HG03575 (cell line): ENCODE measurements at regions not wholly inside any gene's neighbourhood (a gene's known extent, or its start where the extent isn't known, plus 50 kb on each side); places are given as distances from the start of the nearest gene placed in this dataset.

ENCODE experiments used
- ATAC-seq: cut with Tn5 transposase; IDR thresholded peaks from one replicate; pipeline ENCODE4 v1.9.1; 2021; ENCODE audit not compliant: unreplicated experiment, insufficient number of reproducible peaks, low FRiP score; ENCODE audit errors: extremely low read depth

DNA sequence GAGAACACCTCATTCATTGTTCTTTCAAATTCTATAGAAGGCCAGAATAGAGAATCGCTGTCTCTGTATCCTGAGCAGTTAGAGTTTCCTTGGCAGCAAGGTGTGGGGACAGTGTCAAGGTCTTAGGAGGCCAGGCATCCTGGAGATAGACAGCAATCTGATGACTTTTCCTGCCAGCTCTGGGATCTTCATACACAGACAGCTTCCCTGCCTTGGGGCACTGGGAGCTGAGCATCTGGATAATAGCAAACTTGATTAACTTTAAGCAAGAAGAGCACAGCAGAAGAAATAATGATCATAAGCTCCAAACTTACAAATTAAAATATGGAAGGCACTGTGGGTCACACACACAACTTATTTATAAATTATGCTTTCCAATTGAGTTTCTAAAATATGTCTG, 86.1 kb upstream of the STK32A start:
- ATAC-seq: no peak

DNA sequence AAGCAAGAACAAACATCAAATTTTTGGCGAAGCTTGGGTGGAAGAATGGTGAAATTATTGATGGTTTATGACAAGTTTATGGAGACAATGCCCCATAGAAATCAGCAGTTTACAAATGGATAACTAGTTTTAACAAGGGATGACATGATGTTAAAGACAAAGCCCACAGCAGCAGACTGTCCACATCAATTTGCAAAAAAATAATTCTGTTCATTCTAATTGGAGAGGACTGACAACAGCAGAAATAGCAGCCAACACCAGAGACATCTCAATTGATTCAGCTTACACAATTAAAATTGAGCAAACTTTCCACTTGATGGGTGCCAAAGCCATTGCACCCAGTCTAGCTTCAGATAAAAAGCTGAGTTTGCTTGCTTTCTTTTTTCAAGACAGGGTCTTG, 82.7 kb upstream of the STK32A start:
- no peak for ATAC-seq

DNA sequence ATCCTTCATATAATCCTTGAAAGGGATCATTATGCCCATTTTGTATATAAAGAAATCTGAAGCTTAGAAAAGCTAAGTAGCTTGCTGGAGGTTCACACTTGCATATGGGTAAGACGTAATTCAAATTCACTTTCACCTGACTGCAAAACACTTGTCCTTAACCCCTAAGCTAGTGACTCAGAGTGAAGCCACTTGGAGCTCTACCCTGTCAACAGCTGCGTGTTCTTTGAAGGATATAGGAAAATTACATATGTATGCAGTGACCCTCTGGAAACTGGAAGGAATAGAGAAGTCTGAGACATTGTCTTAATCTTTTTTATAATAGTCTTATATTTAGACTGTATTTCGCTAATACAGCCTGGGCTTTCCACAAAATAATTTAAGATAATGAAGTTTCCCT, 80.0 kb upstream of the STK32A start:
- no peak for ATAC-seq

DNA sequence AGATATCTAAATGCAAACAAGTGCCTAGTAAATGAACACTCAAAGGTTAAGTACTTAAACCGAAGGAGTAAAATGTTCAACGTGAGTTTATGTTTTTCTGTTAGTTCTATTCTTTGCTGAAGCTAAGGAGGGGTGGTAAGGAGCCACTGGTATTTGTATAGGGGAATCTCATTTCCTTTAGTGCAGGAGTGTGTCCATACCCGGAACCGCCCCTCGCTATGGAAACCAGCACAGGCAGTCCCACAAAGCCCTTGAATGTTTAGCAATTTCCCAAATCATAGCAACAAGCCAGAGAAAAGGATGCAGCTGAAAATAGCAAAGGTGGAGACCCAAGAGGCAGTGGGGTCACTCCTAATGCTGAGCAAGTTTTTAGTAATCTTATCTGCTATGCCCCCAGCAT, 78.8 kb upstream of the STK32A start:
- ATAC-seq: no peak

DNA sequence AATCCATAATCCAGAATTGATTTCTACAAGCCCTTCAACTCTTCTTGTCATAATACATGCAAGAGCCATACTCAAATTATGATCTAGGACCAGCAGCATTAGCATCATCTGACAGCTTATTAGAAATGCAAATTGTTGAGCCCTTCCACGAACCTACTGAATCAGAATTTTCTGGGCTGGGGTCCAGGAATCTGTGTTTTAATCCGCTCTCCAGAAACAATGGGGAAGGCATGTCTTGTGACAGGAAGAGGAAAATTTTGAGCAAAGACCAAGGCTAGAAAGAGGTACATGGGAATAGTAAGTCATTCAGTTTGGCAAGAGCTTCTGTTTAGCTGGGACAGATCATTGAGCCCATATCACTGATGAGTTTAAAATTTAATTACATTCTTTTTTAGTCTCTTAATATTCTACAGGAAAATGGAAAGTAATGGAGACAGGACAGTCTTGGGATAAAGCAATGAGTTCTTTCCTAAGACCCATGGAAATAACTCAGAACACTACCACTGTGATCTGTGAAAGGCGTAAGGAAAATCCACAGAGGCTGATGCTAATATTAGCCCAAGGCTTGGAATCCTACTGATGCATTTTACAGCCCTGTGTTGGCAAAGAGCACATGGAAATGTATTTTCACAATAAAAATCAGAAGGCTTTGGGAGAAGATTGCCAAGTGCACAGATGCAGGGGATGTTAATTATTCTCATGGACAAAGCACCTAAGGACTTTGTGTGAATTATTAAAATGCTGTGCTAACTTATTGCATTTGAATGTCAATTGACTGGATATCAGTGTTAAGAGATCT, 73.7 kb upstream of the STK32A start:
- ATAC-seq: no peak

DNA sequence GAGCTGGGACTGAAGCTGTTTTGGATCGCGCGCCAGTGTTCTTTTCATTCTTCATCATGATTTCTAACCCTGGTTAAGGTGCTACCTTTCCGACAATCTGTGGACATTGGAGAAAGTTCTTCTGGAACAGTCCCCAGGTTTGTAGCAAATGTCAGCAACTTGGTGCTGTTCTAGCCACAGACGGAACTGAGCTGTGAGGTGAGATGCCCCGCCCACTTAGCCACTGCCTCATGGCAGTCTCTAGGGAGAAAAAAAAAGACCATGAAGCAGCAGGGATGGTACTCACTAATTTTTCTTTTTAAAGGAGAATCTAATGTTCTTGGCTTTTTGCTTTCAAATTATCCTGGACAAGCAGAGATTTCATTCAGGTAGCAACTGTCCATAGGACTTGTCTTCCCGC, 72.1 kb upstream of the STK32A start:
- ATAC-seq: no peak

DNA sequence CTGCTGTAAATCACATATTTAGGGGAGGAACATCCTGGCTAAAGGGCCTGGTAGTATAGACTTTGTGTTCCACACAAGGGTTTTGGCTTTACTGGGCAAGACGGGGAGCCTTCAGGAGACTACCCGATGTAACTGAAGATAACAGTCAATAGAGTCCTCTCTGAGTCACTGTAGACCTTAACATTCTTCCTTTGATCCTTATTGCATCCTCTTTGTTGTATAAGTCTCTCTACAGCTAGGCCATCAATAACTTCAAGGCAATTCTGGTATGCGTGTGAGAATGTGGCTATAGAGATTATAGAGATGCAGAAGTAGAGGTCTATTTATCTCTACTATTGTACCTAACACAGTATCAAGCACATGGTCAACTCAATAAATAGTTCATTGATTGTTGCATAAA, 67.3 kb upstream of the STK32A start:
- no peak for ATAC-seq

DNA sequence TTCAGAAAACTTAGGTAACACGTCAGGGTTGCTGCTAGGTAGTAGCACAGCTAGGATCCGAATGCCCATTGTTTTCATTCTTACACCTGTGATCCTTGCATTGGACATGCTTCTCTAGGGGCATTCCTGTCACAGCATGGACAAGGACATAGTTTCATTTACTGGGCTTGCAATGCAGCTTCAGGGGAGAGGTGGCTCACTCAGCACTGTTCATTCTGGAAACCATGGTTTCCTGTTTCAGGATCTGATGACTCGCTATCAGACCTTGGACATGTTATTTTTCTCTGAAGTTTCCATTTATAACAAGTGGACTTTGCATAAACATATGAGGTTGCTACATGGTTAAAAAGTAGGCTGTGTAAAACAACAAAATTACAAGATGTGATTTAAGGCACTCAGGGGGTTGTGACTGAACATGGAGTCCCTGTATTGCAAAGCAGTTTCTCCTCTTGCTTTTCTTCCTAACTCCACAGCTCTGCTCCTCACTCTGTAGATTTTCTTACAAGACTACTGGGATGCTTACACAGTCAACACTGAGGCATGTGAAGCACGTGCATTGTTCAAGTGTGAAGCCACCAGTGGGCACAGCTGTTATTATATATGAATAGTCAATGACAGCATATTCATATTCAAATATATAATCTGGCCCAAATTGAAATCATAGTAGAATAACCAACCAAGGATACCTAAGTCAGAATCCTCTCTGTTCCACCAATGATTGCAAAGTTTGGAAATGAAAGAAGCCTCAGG, 66.1 kb upstream of the STK32A start:
- ATAC-seq: no peak

DNA sequence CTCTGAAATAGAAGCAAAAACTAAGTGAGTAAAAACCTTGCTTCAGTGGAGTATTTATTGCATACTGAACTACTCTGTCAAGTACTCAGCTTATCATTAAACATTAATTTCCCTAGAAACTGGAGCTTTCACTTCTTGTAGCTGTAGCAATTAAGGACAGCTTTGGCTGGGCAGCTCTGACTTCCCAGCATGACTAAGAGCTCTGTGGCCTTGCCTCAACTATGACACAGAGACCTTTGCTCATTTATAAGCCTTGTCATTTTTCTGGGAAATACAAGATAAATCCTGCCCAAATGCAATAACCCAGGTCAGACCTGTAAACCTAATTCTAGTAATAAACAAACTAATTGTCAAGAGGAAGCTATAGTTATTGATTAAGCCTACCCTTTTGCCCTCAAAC, 65.4 kb upstream of the STK32A start:
- no peak for ATAC-seq

DNA sequence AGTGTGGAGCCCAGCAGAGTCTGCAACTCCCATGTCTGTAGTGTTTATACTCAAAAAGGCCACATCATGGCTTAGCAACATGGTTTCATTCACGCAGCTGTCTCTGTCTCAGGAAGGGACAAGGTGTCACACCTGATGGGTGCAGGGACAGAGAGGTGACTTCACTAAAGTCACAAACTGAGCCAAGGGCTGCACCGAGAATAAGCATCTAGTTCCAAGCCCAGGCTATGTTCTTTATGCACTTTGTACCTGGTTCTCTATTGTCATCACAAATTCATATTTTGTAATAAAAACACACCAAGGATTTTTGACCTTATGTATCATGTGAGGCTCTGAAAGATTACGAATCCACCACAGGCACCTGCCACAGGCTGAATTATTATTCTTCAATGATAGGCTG, 64.9 kb upstream of the STK32A start:
- ATAC-seq: no peak

DNA sequence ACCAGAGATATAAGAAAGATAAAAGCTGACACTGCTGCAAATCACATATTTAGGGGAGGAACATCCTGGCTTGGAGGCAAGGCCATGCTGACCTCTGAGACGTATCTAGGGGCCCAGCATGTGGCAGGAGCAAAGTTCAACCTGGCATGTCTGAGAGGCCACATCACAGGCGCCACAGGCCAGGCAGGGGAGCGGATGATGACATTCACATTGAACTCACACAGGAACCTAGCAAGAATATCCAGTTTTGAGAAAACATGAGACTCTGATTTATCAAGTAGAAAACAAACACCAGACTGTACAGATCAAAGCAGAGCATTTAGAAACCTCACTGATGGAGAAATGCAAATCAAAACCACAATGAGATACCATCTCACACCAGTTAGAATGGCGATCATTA, 64.2 kb upstream of the STK32A start:
- peak; percentile 65 for ATAC-seq

DNA sequence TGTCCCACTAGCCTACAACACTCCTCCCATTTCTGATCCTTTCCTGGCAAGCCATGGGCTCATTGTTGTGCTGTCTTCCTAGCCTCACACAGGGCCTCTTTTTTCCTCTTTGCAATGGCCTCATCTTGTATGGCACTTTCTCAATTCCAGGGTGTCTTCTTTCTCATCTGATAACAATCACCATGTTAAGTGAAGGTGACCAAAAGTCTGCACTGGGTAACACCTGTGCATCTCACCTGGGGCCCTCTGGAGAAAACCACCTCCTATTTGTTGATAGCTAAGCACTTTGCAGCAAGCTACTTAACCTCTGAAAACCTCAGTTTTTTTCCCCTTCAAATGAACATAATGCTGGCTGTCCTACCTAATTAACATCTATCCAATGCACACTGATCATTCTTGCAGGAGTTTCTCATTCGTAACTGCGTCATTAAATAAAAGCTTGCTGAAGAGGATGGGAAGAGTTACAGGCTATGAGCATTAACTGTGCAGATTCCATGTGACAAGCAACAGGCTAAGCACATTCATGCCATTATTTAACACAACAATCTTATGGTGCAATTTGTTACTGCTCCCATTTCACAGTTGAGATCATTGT, 60.1 kb upstream of the STK32A start:
- ATAC-seq: no peak

DNA sequence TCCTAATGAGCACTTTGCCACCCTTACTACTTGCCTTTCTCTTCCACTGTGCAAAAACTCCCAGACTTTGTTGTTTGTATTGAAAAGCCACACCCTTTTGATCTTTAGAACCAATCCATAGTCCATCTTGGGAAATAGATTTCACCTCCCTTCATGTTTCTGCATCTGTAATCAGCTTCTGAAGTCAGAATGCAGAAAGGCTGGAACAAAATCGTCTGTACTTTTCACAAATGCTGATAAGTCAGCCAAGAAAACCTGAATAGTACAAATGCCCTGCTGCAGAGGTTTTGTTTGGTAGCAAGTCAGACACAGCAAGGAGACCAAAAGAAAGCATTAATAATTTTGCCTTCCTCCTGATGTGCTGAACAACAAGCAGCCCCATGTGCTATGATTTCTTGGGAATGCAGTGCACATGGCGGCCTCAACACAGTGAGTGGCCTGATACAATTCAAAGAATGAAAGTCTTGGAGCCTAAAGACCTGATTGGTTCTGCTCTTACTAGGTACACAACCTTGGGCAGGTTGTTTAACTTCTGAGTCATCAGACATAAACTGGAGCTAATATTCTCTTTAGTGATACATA, 59.2 kb upstream of the STK32A start:
- no peak for ATAC-seq

DNA sequence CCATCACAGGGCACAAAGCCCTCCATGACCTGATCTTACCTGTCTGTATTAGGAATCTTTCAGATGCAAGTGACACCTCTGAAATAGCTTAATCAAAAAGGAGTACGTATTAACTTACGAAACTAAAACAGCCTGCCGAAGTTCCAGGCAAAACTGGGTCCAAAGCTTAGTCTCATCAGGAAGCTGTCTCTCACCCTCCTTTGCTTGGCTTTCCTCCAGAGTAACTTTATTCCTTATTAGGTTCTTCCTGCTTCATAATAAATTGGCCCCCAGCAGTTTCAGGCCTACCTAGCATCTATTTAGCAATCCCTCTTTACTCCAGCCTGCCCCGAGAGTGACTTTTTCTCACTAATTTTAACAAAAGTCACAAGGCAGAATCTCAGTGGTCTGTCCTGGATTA, 58.4 kb upstream of the STK32A start:
- no peak for ATAC-seq

DNA sequence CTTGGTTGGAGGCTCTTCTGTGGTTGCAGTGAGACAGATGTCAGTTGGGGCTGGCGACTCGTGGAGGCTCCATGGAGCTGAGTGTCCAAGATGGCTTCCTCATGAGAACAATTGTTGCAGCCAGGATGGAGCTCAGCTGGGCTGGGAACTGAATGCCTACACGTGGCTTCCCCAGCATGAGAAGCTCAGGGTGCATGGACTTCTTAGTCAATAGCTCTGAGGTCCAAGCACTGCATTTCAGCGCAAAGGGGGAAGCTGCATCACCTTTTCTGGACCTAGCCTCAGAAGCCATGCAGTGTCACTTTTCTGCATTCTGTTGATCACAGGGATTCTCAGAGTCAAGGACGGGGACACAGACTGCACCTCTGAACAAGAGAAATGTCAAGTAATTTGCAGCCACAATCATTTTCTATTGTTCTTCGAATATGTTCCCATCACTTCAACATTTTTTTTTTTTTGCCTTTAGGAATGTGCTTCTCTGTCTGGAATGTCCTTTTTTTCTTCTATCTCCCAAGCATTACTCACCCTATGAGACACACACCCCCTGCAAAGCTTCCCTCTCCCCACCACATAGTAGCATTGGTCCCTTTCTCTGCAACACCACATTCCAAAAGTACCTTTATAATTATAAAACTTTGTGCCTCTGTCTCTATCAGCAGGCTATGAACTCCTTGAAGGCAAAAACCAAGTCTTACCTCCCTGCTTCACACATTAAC, 57.5 kb upstream of the STK32A start:
- no peak for ATAC-seq

DNA sequence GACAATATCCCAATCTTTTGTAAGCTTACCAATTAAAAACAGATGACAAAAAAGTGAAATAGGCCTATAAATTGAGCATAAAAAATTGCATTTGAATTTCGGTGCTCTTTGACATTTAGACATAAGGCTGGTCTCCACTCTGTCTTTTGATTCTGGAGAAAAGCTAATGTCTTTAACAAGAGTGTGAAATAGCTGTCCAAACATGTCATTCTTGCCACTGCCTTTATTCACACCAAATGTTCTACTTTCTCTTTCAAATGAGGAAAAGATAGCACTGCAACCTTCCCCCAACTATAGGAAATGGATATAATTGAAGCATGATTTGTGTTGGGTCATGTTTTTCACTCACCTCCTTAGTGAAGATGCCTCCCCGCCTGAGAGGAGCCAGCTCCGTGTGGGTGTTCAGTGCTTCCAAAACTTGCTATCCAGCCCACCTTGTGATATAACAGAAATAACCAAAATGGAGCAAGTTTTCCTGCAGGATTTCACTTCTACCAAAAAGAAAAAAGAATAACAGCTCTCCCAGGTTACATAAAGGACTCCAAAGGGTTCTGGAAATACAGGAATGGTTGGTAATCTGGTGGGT, 55.2 kb upstream of the STK32A start:
- ATAC-seq: no peak

DNA sequence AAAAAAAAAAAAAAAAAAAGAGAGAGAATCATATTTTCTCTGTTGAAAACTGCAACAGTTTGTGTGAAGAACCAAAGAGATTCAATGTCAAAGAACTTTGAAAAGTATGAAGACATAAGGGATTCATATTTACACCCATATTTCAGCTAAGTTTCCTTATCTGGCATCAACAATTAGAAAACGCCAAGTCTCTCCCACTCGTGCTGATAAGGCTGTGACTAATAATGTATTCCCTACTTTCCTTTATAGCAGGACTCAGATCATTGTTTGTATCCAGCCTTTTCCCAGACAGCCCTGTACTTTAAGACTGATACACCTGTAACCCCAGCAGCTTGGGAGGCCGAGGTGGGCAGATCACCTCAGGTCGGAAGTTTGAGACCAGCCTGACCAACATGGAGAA, 54.1 kb upstream of the STK32A start:
- ATAC-seq: no peak
